HL-60 (cell line): ENCODE measurements at regions not wholly inside any gene's neighbourhood (a gene's known extent, or its start where the extent isn't known, plus 50 kb on each side); places are given as distances from the start of the nearest gene placed in this dataset.

Experiments
- CTCF ChIP-seq: IDR thresholded peaks from one replicate; pipeline ENCODE4 v1.5.1; 2011; ENCODE audit warnings: low read length, control low read depth, inconsistent platforms; ENCODE audit not compliant: insufficient read depth
- GABPA ChIP-seq: IDR thresholded peaks from 2 replicates; pipeline ENCODE4 v1.6.1; 2012; ENCODE audit warnings: low read depth
- POLR2AphosphoS5 ChIP-seq: IDR thresholded peaks from 2 replicates; pipeline ENCODE4 v1.6.1; 2012; ENCODE audit warnings: low read depth

GRCh38 chr22:34416022-34416860 is 496.0 kb upstream of the LARGE1 start:
- TF ChIP-seq POLR2AphosphoS5 (no peak), CTCF (no peak), GABPA (no peak)
